ENCODE measurements at regions not wholly inside any gene's neighbourhood (a gene's known extent, or its start where the extent isn't known, plus 50 kb on each side); places are given as distances from the start of the nearest gene placed in this dataset.

GRCh38 chr9:79985264-79985663 lies 413.5 kb downstream of the TLE4 start:
- TF ChIP-seq CTCF (IDR thresholded peaks at IDR 0.05; ENCODE audit: insufficient read depth, low read length, poor library complexity, severe bottlenecking) (no peak), EZH2phosphoT487 (conservative IDR thresholded peaks at IDR 0.05; ENCODE audit: low read length) (no peak)
- H3K9ac ChIP-seq (ENCODE audit: low read length), result no peak overlapping the region
- H3K27ac ChIP-seq (ENCODE audit: low read depth, low read length), result no peak overlapping the region
- H3K27me3 ChIP-seq (ENCODE audit: low read length), result no peaks in the 10 kb centered on the region
- H3K36me3 ChIP-seq (ENCODE audit: low read length), result no peaks in the 10 kb centered on the region
- H3K4me2 ChIP-seq (ENCODE audit: low read depth, low read length, poor library complexity, severe bottlenecking), result no peak overlapping the region
- no peaks in the 10 kb centered on the region for H3K9me2 ChIP-seq (replicated peaks; ENCODE audit: insufficient read depth, low read length)
- H2AFZ ChIP-seq (ENCODE audit: low read depth, low read length, severe bottlenecking), result no peak overlapping the region
- no peak overlapping the region for H3K4me3 ChIP-seq (ENCODE audit: insufficient read depth, low read length, poor library complexity, severe bottlenecking)
- no peaks in the 10 kb centered on the region for H3K79me2 ChIP-seq (ENCODE audit: insufficient read depth, low read length)
- no peaks in the 10 kb centered on the region for H4K20me1 ChIP-seq (ENCODE audit: low read depth, low read length)
- no peaks in the 10 kb centered on the region for H3F3A ChIP-seq (ENCODE audit: insufficient read depth)
- no peaks in the 10 kb centered on the region for H3K9me3 ChIP-seq (ENCODE audit: insufficient read depth, low read length)

- Histone ChIP-seq H3K9me3 (ENCODE audit: insufficient read depth, low read length) (no peaks in the 10 kb centered on the region), H3K4me3 (ENCODE audit: insufficient read depth, low read length, poor library complexity, severe bottlenecking) (no peak overlapping the region), H2AFZ (ENCODE audit: low read depth, low read length, severe bottlenecking) (no peak overlapping the region), H3K27ac (ENCODE audit: low read depth, low read length) (no peak overlapping the region), H3K36me3 (ENCODE audit: low read length) (no peaks in the 10 kb centered on the region), H3K27me3 (ENCODE audit: low read length) (no peaks in the 10 kb centered on the region), H3K4me2 (ENCODE audit: low read depth, low read length, poor library complexity, severe bottlenecking) (no peak overlapping the region), H3K9ac (ENCODE audit: low read length) (no peak overlapping the region), H3F3A (ENCODE audit: insufficient read depth) (no peaks in the 10 kb centered on the region), H3K79me2 (ENCODE audit: insufficient read depth, low read length) (no peaks in the 10 kb centered on the region), H4K20me1 (ENCODE audit: low read depth, low read length) (no peaks in the 10 kb centered on the region), H3K9me2 (replicated peaks; ENCODE audit: insufficient read depth, low read length) (no peaks in the 10 kb centered on the region)
- TF ChIP-seq EZH2phosphoT487 (conservative IDR thresholded peaks at IDR 0.05; ENCODE audit: low read length) (no peak), CTCF (IDR thresholded peaks at IDR 0.05; ENCODE audit: insufficient read depth, low read length, poor library complexity, severe bottlenecking) (no peak)
Measured at GRCh38 chr9:79984429-79985067, 412.8 kb downstream of the TLE4 start.

- H2AFZ ChIP-seq (ENCODE audit: low read depth, low read length, severe bottlenecking), result no peak overlapping the region
- H3K9ac ChIP-seq (ENCODE audit: low read length), result no peak overlapping the region
- H3K4me3 ChIP-seq (ENCODE audit: insufficient read depth, low read length, poor library complexity, severe bottlenecking), result no peak overlapping the region
- TF ChIP-seq CTCF (IDR thresholded peaks at IDR 0.05; ENCODE audit: insufficient read depth, low read length, poor library complexity, severe bottlenecking) (no peak), EZH2phosphoT487 (conservative IDR thresholded peaks at IDR 0.05; ENCODE audit: low read length) (no peak)
- H3K79me2 ChIP-seq (ENCODE audit: insufficient read depth, low read length), result no peaks in the 10 kb centered on the region
- no peaks in the 10 kb centered on the region for H3K9me2 ChIP-seq (replicated peaks; ENCODE audit: insufficient read depth, low read length)
- no peaks in the 10 kb centered on the region for H4K20me1 ChIP-seq (ENCODE audit: low read depth, low read length)
- H3K27ac ChIP-seq (ENCODE audit: low read depth, low read length), result no peak overlapping the region
- H3K27me3 ChIP-seq (ENCODE audit: low read length), result no peaks in the 10 kb centered on the region
- no peak overlapping the region for H3K4me2 ChIP-seq (ENCODE audit: low read depth, low read length, poor library complexity, severe bottlenecking)
- no peaks in the 10 kb centered on the region for H3K9me3 ChIP-seq (ENCODE audit: insufficient read depth, low read length)
- no peaks in the 10 kb centered on the region for H3K36me3 ChIP-seq (ENCODE audit: low read length)
- no peaks in the 10 kb centered on the region for H3F3A ChIP-seq (ENCODE audit: insufficient read depth)
Measured at GRCh38 chr9:79980432-79980831, 408.7 kb downstream of the TLE4 start.
